Choroid plexus epithelial cell (primary cell): ENCODE measurements at regions not wholly inside any gene's neighbourhood (a gene's known extent, or its start where the extent isn't known, plus 50 kb on each side); places are given as distances from the start of the nearest gene placed in this dataset.
"Not testable (repeated sequence)": the region's sequence is repeated elsewhere in the genome, so short reads cannot be mapped to it uniquely, and the experiment has no call there.

Experiments
- DNase-seq: peaks from one replicate; pipeline ENCODE4 v3.0.0-alpha.2; 2010; ENCODE audit warnings: low read depth
- H3K4me3 ChIP-seq: 2 replicates; pipeline ENCODE4 v1.5.1; 2011; ENCODE audit warnings: low read depth, mild to moderate bottlenecking, control low read depth, low read length, moderate library complexity
- TF ChIP-seq, protein P1 (sequence below): conservative IDR thresholded peaks from 2 replicates; pipeline ENCODE4 v1.5.1; 2011; ENCODE audit warnings: low read depth, mild to moderate bottlenecking, control low read depth, inconsistent platforms, low read length, moderate library complexity

DNA sequence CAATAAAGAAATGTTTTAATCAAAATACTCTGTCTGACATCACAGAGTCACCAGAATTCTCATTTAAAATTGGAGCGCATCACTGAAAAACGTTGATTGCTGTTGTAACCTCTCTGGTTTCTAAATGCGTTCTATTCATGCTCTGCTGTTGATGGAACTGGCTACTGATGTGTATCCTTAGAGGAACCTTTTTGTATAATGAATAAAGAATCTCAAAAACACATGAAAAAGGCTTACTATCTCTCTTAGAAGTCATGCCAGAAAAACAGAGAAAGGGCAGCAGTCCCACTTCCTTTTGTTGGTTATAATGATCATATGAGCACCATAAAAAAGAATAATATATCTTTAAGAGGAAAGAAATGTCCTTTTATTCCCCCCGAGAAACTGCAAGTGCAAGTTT is 615.5 kb downstream of the TLE1 start:
- no peak overlapping the region for H3K4me3 ChIP-seq
- DNase-seq: no peak
- TF ChIP-seq, protein P1, sequence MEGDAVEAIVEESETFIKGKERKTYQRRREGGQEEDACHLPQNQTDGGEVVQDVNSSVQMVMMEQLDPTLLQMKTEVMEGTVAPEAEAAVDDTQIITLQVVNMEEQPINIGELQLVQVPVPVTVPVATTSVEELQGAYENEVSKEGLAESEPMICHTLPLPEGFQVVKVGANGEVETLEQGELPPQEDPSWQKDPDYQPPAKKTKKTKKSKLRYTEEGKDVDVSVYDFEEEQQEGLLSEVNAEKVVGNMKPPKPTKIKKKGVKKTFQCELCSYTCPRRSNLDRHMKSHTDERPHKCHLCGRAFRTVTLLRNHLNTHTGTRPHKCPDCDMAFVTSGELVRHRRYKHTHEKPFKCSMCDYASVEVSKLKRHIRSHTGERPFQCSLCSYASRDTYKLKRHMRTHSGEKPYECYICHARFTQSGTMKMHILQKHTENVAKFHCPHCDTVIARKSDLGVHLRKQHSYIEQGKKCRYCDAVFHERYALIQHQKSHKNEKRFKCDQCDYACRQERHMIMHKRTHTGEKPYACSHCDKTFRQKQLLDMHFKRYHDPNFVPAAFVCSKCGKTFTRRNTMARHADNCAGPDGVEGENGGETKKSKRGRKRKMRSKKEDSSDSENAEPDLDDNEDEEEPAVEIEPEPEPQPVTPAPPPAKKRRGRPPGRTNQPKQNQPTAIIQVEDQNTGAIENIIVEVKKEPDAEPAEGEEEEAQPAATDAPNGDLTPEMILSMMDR: no peak

DNA sequence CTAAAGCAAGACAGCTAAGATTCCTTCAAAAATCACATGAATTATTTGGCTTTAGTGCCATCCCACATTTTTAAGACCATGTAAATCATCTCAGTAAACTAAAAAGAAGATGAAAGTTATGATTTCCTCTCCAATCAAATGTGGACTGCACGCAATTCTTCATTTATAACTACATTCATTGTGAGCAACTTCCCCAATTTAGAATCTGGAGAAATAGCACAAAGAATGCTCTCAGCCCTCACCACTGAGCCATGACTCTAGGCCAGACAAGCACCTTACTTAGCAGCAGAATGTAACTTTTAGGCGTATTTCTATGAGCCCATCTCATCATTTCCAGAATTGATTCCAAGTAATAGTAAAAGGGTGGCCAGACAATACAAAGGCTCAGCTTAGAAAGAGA is 616.6 kb downstream of the TLE1 start:
- DNase-seq: no peak
- no peak overlapping the region for H3K4me3 ChIP-seq
- TF ChIP-seq, protein P1: no peak

DNA sequence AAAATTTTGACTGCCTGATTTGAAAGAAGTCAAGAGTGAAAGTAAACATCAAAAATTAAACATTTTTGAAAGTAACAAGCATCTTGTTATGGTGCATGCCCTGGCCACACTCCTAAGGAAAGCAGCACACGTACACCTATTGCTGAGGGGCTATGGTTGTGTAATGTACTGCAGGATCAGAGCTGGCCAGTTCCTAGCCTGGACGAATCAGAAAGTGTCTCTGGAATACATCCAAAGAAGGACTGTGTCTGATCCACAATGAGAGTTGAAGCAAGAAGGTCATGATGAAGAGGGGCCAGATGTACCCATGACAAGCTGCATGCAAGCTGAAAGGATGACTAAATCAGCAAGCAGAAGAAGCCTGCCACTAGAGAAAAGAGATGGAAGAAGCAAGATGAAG is 618.2 kb downstream of the TLE1 start:
- no peak for DNase-seq
- no peak overlapping the region for H3K4me3 ChIP-seq
- TF ChIP-seq, protein P1: no peak

DNA sequence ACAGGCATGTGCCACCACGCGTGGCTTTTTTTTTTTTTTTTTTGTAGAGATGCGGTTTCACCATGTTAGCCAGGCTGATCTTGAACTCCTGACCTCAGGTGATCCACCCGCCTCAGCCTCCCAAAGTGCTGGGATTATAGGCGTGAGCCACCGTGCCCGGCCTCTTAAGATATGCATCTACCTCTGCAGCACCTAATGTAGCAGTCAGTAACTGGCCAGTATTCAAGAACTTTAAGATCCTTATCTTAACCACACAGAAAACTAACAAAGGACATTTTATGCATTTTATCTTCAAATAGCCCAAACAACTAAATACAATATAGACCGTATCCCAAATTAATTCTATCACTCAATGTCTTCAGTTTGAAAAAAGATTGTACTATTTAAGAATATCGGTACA is 618.7 kb downstream of the TLE1 start:
- no peak for DNase-seq
- H3K4me3 ChIP-seq: no peak overlapping the region
- TF ChIP-seq, protein P1: no peak

DNA sequence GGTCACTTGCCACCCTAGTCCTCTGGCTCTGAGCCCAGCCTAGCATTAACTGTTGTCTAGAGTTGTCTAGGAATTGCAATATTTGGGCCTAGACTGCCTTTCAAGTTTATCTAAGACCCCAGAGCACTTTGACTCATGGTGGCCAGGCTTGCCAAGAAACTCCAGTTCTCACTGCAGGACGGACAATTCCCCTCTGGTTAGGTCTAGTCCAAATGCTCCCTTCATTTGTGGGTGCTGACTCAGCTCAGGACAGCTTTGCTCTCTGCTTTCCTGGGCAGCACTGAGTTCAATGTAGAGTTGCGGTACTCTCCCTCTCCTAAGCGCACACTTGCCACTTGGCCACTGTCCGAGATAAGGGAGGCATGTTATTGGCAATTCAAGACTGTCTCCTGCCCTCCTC is 619.4 kb downstream of the TLE1 start:
- TF ChIP-seq, protein P1: no peak
- peak; percentile 18 for DNase-seq
- H3K4me3 ChIP-seq: no peak overlapping the region

DNA sequence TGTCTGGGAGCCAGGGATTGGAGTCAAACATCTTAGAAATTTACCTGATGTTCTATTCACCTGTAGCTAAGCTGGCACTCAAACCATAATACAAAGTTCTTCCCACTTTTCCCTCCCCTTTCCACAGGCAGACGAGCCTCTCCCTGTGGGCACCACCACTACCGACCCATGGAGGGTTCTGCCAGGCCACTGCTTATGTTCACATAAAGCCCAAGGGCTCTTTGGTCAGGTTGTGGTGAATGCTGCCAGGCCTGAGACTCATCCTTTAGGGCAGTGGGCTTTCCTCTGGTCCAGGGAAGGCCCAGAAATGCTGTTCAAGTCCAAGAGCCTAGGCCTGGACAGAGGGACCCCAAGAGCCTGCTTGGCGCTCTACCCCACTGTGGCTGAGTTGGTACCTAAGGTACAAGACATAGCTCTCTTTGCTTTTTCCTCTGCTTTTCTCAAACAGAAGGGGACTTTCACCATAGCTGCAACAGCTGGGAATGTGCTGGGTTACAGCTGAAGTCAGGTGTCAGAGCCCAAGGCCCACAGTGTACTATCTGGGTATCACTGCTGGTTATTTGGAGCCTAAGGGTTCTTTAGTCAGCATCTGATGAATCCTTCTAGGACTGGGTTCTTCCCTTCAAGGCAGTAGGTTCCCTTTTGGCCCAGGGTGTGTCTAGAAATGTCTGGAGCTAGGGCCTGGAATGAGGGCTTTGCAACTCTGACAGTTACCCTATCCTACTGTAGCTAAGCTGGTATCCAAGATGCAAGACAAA is 620.1 kb downstream of the TLE1 start:
- no peak overlapping the region for H3K4me3 ChIP-seq
- TF ChIP-seq, protein P1: no peak
- no peak for DNase-seq

DNA sequence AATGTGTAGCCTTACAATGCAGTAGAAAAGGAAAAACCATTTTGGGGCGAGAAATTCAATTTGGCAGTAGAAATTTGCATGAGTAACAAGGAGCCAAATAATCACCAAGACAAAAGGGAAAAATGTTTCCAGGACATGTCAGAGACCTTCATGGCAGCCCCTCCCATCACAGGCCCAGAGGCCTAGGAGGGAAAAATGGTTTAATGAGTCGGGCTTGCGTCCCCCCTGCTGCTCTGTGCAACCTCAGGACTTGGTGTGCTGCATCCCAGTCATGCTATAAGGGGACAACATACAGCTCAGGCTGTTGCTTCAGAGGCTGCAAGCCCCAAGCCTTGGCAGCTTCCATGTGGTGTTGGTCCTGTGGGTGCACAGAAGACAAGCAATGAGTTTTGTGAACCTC is 626.4 kb downstream of the TLE1 start:
- not testable (repeated sequence) for H3K4me3 ChIP-seq, DNase-seq
